Activated CD4-positive, CD25-positive, alpha-beta regulatory T cell treated with anti-CD3 and anti-CD28 coated beads, Interleukin-2, amount 50 U/mL, for 16 hours (primary cell): ENCODE measurements at regions not wholly inside any gene's neighbourhood (a gene's known extent, or its start where the extent isn't known, plus 50 kb on each side); places are given as distances from the start of the nearest gene placed in this dataset.

ENCODE experiments used
- DNase-seq: peaks from one replicate; pipeline ENCODE4 v3.0.0-alpha.2; 2020; ENCODE audit warnings: low read depth, low spot score

- DNase-seq, result peak; percentile 23
These were observed 91.7 kb upstream of the SHB start for GRCh38 chr9:38160613-38161215.

DNA sequence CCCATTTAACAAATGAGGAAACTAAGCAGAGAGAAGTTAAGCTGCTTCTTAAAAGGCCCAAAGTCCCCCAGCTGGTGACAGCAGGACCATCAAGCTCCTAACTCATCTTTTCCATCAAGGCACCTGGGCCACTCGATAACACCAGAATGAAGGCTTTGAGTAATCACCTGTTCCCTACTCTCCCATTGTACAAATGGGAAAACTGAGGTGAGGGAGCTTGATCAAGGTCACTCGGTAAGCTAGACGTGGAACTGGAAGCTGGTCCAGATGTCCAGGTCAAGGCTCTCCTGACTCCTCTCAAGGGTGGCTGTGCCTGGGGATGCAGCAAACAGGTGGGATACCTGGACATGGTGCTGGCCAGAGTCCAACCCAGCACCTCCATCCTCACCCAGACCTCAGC is 90.6 kb upstream of the SHB start:
- no peak for DNase-seq

GRCh38 chr9:38158628-38159027 is 89.6 kb upstream of the SHB start:
- no peak for DNase-seq

DNA sequence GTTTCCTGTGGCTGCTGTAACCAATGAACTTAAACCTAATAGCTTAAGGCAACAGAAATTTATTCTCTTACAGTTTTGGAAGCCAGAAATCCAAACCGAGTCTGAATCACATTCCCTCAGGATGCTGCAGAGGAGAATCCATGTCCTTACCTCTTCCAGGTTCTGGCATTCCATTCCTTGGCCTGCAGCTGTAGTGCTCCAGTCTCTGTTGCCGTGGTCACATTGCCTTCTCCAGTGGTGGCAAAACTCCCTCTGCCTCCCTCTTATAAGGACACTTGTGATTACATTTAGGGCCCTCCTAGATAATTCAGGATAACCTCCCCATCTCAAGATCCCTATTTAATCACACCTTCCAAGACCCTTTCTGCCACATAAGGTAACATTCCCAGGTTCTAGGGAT is 88.7 kb upstream of the SHB start:
- DNase-seq, result no peak

DNA sequence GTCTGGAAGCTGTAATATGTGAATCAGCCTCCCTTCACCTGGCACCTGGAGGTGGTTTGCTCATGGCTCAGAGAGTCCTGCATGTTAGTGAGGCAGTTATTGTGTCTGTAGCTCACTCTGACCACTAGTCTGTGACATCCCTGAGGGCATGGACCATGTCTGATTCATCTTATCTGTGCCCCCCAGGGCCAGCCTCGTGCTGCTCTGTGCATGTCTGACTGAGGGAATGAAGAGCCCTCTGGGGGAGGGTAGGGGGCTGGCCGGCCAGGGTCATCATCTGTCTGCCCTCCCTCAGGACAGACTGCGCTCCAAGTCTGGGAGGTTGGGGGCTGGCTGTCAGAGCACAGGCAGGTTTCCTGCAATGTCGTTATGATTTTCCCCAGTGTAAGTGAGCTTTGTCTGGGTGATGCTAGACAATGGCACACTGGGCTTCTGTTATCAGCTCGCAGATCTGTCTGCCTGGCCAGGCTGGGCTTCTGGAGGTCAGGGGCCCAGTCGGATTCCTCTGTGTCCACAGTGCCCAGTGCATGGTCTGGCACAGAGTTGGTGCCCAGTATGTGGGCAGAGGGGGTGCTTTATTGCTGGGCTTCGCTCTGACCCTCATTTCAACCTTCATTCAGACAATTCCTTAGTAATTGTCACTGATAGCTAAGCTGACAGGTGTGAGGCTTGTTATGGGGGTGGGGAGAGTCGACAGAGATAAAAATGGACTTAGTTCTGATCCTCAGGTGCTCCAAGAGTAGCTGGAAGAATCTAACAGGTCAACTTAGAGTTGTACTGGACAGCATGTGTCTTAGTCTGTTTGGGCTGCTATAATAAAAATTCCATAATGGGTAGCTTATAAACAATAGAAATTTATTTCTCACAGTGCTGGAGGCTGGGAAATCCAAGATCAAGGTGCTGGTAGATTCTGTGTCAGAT is 85.7 kb upstream of the SHB start:
- no peak for DNase-seq

DNA sequence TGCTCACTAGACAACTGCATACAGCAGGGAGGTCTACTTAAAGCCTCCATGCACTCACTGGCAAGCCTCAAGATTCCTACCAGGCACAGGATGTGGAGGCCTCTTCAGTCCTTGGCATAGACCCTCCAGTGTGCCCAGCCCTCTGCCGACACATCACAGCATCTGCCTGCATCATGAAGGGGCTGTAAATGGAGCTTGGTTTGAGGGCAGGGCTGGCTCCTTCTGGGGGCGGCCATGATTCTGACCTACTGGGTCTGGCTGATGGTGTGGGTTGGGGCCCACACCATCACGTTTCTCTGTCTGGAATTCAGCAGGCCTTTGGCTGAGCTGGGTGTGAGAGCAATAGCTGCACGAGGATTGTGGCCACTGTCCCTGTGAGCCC is 84.9 kb upstream of the SHB start:
- DNase-seq, result no peak

- DNase-seq, result no peak
These were observed 84.3 kb upstream of the SHB start for GRCh38 chr9:38153152-38153909.

- no peak for DNase-seq
These were observed 80.6 kb upstream of the SHB start for GRCh38 chr9:38149647-38150046.

DNA sequence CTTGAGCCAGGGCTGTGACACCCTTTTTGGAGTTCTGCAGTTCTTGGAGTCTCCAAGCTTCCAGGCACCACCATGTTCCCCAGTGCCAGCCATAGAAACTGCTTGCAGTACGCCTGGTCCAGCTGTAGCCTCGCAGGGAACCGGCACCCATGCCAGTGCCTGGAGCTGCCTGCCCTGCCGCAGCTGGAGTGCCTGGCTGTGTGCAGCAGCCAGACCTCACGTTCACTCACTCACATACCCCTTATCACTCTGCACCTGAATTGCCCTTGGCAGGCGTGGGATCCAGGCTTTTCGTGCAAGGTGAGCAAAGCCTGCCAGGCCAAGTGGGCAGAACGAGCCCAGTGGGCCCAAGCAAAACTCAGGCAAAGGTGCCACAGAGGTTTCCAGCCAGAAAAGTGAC is 77.8 kb upstream of the SHB start:
- no peak for DNase-seq

DNA sequence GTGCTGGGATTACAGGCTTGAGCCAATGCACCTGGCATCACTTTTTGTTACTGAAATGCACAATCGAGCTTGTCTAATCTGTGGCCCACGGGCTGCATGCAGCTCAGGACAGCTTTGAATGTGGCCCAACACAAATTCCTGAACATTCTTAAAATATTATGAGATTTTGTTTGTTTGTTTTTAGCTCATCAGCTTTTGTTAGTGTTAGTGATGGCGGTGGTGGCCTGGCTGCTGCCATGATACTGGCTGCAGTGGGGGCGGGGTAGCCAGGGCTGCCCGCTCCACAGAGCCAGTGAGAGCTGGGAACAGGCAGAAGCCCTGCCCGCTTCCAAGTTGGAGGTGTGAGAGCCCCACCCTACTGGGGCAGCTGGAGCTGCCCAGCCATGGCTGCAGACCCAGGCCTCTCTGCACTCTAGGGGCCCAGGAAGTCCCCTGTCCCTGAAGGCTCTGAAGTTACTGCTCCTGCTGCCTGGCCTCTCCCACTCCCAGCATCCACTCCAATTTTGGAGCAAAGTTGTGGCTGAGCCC is 76.6 kb upstream of the SHB start:
- no peak for DNase-seq

DNA sequence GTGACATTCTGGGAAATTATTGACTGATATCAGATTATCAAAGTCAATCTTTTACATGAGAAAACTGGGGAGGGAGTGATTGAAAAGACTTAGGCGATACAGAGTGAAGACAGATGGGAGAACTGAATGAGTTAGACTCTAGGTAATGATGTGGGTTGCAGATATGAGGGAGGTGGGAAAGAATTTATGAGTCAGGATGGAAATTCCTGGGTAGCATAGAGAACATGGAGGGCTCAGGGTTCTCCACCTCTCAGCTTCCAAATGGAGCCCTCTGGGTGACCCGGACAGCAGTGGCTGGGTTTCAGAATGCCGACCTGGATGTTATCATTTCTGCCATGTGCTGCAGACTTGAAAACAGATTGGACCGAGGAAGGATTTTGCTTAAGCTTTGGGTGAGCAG is 75.4 kb upstream of the SHB start:
- no peak for DNase-seq

DNA sequence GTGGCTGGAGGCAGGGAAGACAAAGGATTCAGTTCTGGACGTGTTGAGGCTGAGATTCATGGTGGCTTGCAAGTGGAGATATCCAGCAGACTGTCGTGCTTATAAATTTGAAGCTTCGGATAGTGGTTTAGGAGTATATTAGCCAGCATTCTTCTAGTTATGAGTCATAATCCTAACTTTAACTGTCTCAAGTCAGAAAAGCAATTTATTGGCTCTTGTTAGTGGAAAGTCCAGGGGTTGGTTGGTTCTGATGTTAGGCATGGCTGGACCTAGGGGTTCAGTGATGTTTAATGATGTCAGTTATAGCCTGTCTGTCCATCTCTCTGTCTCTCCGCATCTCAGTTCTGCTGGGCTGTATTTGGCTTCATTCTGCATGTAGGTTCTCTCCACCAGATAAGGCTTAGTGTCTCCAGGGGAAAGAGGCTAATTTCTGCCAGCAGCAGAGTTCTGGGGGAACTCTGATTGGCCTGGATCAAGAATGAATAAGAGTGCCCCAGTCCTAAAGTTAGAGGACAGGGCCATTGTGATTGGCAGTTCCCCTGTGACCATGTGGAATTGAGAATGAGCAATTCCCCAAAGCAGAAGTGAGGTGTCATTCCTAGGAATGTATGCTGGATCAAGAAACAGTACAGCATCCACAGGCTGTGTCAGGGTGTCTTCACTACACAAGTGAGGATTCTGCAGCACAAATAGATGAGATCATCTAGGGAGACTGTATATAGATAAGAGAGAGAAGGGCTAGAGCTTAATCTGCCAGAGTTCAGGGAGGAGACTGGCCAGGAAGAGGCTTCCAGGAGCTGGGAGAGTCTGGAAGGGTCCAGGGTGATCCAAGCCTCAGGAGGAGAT is 72.9 kb upstream of the SHB start:
- DNase-seq, result no peak

DNA sequence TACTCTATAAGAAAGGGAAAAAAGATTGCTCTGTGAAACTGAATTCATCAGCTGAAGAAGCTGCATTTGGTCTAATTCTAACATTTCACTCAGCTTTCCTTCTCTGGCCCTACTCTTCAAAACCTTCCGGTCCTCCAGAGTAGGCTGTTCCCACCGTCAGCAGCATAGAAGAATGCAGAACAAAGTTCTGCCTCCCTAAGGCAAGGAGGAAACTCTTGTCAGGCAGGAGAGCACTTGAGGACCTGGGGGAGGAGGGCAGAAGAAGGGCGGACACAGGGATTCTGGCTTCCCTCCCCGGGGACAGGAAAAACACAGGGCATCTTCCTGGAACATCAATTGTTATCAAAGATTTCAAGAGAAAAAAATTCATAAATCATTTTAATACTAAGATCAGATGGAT is 69.2 kb upstream of the SHB start:
- DNase-seq, result no peak

GRCh38 chr9:38137342-38137741 is 68.3 kb upstream of the SHB start:
- DNase-seq, result no peak

- no peak for DNase-seq
These were observed 67.4 kb upstream of the SHB start for GRCh38 chr9:38136386-38136785.

DNA sequence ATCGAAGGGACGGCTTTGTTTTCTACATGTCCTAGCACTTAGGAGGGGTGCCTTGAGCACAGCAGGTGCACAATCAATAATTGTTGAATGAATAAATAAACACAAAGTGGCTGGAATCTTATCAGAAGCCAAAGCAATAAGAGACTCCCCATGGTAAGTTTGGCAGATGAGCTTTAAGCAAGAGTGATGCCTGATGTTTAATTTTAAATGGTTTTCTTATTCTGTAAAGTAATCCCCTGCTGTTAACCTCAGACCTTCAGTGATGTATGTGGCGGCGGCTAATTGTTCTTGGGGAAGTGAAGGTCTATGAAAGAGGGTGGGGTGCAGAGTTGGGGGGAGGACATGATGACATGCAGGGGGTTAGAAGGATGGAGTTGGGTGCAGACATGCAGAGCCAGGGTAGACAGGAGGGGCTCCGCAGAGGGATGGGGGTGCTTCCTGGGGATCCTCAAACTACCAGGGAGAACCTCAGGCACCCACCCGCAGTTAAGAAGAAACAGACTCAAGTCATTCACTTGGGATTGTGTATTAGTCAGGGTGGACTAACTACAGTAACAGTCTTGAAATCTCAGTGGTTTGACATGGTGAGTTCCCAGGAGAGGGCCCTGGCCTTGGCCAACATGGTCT is 65.7 kb upstream of the SHB start:
- no peak for DNase-seq

DNA sequence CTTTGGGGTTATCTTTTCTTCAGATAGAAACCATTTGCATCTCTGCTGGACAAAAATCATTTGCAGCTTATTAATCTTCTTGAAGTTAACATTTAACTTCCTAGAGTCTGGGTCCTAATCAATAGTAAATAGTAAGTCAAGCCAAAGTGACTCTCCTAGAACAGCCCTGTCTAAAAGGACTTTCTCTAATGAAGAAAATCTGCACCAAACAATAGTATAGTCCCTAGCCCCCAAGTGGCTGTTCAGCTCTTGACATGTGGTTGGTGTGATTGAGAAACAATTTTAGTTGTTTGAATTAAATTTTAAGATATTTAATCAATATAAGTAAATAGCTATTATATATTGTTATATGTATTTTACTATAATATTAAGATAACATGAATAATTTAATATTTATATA is 64.6 kb upstream of the SHB start:
- DNase-seq, result no peak

DNA sequence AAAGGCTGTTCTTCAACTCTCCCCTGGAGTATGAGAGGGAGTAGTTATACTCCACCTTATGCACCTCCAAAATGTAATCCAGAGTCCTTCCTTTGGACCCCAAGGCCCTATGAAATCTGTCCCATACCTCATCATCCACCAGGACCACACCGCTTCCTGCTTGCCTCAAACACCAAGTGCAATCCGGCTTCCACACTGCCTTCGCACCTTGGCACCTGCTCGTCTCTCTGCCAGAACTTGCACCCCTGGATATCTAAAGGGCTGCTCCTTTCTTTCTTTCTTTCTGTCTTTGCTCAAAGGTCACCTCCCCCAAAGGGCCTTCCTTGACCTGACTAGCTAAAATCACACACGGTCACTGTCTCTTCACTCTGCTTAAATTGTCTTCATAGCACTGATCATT is 63.9 kb upstream of the SHB start:
- no peak for DNase-seq

DNA sequence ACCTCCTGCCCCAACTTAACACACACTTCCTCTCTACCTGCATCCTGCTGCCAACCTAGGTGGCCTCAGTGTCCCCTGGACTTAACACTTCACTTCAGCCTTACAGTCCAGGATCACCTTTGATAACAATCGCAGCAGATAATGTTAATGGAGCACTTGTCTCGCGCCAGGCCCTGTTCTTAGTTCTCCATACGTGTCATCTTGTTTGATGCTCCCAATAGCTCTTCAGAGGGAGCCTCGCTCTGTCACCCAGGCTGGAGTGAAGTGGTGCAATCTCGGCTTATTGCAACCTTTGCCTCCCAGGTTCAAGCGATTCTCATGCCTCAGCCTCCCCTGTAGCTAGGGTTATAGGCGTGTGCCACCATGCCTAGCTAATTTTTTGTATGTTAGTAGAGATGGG is 62.7 kb upstream of the SHB start:
- no peak for DNase-seq

DNA sequence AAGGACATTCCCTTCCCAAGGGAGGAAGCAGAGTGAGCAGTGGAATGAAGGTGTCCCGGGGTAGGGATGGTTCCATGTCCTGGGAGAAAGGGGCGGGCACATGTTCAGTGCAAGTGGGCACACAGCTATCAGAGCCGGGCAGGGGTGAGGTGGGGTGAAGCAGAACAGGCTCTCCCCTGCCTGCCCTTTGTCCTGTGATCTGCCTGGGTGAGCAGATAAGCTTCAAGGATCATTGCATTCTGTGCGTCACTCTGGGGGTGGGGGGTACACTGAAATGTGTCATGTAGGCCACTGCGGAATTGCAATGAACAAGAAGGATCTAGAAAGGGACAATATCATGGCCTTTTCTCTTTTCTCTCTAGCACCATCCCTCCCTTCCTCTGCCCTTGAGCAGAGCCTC is 61.7 kb upstream of the SHB start:
- no peak for DNase-seq

DNA sequence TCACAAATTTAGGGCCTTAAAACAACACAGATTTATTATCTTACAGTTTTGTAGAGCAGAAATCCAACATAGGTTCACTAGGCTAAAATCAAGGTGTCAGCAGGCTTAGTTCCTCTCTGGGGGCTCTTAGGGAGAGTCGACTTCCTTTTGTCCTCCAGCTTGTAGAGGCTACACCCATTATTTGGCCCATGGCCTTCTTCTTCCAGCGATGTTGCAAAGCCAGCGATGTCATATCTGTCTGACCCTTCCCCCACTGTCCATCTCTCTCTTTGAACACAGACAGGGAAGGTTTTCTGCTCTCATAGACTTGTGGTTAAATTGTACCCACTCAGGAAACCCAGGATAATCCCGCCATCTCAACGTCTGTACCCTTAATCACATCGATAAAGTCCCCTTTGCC is 60.3 kb upstream of the SHB start:
- DNase-seq, result no peak
